ENCODE measurements at regions not wholly inside any gene's neighbourhood (a gene's known extent, or its start where the extent isn't known, plus 50 kb on each side); places are given as distances from the start of the nearest gene placed in this dataset.
"Not testable (repeated sequence)": the region's sequence is repeated elsewhere in the genome, so short reads cannot be mapped to it uniquely, and the experiment has no call there.

DNA sequence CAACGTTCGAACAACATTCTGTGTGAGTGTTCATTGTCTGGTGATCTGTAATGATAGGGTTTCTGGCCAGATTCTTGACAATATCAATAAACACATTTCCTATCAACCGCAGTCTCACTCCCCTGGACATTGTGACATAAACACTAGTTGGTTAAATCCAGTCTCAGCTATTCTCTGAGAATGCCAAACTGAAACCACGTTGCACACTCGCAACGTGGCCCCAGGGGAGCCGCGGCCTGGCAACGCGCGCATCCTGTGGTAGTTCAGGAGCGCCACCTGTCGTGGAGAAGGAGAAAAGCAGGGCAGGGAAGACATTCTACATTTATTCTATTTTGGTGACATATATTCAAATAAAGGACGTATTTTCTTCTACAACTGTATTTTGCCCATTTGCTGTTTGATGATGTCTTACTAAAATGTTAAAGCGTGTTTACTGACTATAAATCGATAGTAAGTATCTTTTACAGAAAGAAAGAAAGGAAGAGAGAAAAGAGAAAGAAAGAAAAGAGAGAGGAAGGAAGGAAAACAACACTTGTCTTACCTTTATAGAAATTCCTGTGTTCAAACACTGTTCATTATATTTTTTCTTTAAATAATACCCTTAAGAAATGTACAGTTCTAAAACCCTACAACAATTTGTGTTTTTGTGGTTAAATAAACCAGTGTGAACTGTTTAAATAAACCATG is 738.3 kb upstream of the FRG1 start:
- Mint-ChIP-seq H3K9me3 (peaks cover 3% of the 10 kb centered on the region), H3K27me3 (no peaks in the 10 kb centered on the region), H3K4me3 (peak overlapping the region; percentile 60), H3K4me1 (ENCODE audit: low read depth in 2 of 2) (peaks cover 6 to 10% of the 10 kb centered on the region in 2 donors), H3K36me3 (no peaks in the 10 kb centered on the region), H3K27ac (no peak overlapping the region)
- DNase-seq (ENCODE audit: low spot score) = no peak
- ATAC-seq = peak in 1 of 2 donors; percentile 48

GRCh38 chr4:189202869-189203271 is 737.8 kb upstream of the FRG1 start:
- H3K27ac Mint-ChIP-seq = no peak overlapping the region
- H3K27me3 Mint-ChIP-seq = no peaks in the 10 kb centered on the region
- H3K4me3 Mint-ChIP-seq = no peak overlapping the region
- DNase-seq (ENCODE audit: low spot score) = no peak
- no peak for ATAC-seq
- H3K4me1 Mint-ChIP-seq (ENCODE audit: low read depth in 2 of 2) = peaks cover 6 to 10% of the 10 kb centered on the region in 2 donors
- peaks cover 6% of the 10 kb centered on the region for H3K9me3 Mint-ChIP-seq
- no peaks in the 10 kb centered on the region for H3K36me3 Mint-ChIP-seq

GRCh38 chr4:189204616-189205015 is 736.1 kb upstream of the FRG1 start:
- Mint-ChIP-seq H3K4me3 (no peak overlapping the region), H3K36me3 (no peaks in the 10 kb centered on the region), H3K27ac (no peak overlapping the region), H3K4me1 (ENCODE audit: low read depth in 2 of 2) (peaks cover 6 to 10% of the 10 kb centered on the region in 2 donors), H3K9me3 (peaks cover 3% of the 10 kb centered on the region), H3K27me3 (no peaks in the 10 kb centered on the region)
- ATAC-seq (no peak), DNase-seq (ENCODE audit: low spot score) (no peak)

GRCh38 chr4:189206953-189207352 is 733.7 kb upstream of the FRG1 start:
- H3K4me1 Mint-ChIP-seq (ENCODE audit: low read depth in 2 of 2) = peaks cover 6 to 10% of the 10 kb centered on the region in 2 donors

DNA sequence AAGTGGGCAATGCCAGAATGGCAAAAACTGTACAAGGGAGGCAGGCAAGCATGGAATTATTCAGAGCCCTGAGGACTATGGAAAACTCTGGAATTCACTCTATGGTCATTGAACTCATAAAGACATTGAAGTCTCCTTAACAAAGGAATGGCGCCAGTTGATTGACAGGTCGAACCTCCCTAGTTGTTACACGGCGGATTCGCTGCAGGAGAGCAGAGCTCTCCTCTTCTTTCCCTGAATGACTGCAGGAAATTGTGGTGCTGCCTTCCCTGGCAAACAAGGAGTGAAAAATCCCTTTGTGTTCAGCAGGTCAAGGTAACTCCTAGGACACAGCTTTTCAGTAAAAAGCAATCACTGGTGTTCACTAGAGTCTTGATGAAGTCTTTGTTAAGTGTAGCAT is 732.8 kb upstream of the FRG1 start:
- Mint-ChIP-seq H3K27ac (no peak overlapping the region), H3K27me3 (no peaks in the 10 kb centered on the region), H3K4me1 (ENCODE audit: low read depth in 2 of 2) (peaks cover 0 to 5% of the 10 kb centered on the region in 2 donors), H3K9me3 (peaks cover 9% of the 10 kb centered on the region), H3K4me3 (no peak overlapping the region), H3K36me3 (peaks cover 6% of the 10 kb centered on the region)
- ATAC-seq (no peak), DNase-seq (ENCODE audit: low spot score) (no peak)

More at GRCh38 chr4:189206953-189207352, 733.7 kb upstream of the FRG1 start:
- Mint-ChIP-seq H3K9me3 (peaks cover 9% of the 10 kb centered on the region), H3K4me3 (no peak overlapping the region), H3K27ac (no peak overlapping the region), H3K27me3 (no peaks in the 10 kb centered on the region), H3K36me3 (peaks cover 6% of the 10 kb centered on the region)
- ATAC-seq (no peak), DNase-seq (ENCODE audit: low spot score) (no peak)

GRCh38 chr4:189215574-189215973 is 725.1 kb upstream of the FRG1 start:
- peaks cover 12% of the 10 kb centered on the region for H3K9me3 Mint-ChIP-seq
- H3K4me3 Mint-ChIP-seq = no peak overlapping the region
- H3K4me1 Mint-ChIP-seq (ENCODE audit: low read depth in 2 of 2) = no peaks in the 10 kb centered on the region
- H3K27ac Mint-ChIP-seq = no peak overlapping the region
- no peak for DNase-seq (ENCODE audit: low spot score)
- H3K27me3 Mint-ChIP-seq = no peaks in the 10 kb centered on the region
- peaks cover 6% of the 10 kb centered on the region for H3K36me3 Mint-ChIP-seq
- no peak for ATAC-seq

DNA sequence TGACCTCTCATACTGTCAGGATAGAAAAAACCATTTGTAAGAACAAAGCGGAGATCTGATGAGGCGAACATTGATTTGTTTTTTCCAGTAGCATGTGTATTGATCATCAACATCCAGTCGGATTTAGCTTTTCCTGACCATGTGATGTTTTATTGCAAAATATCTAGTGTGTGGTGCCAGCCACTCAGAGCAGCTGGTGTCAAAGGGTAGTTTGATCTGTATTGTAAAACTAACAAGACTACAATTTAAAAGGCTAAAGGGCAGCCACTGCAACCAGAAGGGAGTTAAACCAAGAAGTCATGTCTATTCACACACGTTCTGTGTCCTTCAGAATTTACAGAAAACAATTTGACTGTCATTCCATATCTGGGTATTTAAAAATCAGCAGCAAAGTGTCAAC is 719.0 kb upstream of the FRG1 start:
- Mint-ChIP-seq H3K4me3 (no peak overlapping the region), H3K27me3 (no peaks in the 10 kb centered on the region)

GRCh38 chr4:189228726-189229125 is 711.9 kb upstream of the FRG1 start:
- Mint-ChIP-seq H3K27me3 (no peaks in the 10 kb centered on the region), H3K4me3 (no peak overlapping the region), H3K36me3 (no peaks in the 10 kb centered on the region), H3K9me3 (peaks cover 9% of the 10 kb centered on the region), H3K4me1 (ENCODE audit: low read depth in 2 of 2) (no peaks in the 10 kb centered on the region), H3K27ac (no peak overlapping the region)
- ATAC-seq (no peak), DNase-seq (ENCODE audit: low spot score) (no peak)

More for the DNA sequence above, 719.0 kb upstream of the FRG1 start:
- DNase-seq (ENCODE audit: low spot score) (no peak), ATAC-seq (no peak)
- Mint-ChIP-seq H3K36me3 (no peaks in the 10 kb centered on the region), H3K4me1 (ENCODE audit: low read depth in 2 of 2) (no peaks in the 10 kb centered on the region), H3K9me3 (peaks cover 3% of the 10 kb centered on the region), H3K27ac (no peak overlapping the region)

- H3K9me3 Mint-ChIP-seq = peaks cover 12% of the 10 kb centered on the region
- H3K27ac Mint-ChIP-seq = no peak overlapping the region
- no peak for ATAC-seq
- no peak for DNase-seq (ENCODE audit: low spot score)
- no peaks in the 10 kb centered on the region for H3K4me1 Mint-ChIP-seq (ENCODE audit: low read depth in 2 of 2)
- H3K36me3 Mint-ChIP-seq = no peaks in the 10 kb centered on the region
- no peak overlapping the region for H3K4me3 Mint-ChIP-seq
- H3K27me3 Mint-ChIP-seq = no peaks in the 10 kb centered on the region
Observed at GRCh38 chr4:189232274-189232673, 708.4 kb upstream of the FRG1 start.

- H3K4me3 Mint-ChIP-seq; H3K36me3 Mint-ChIP-seq; DNase-seq (ENCODE audit: low spot score); H3K27ac Mint-ChIP-seq; ATAC-seq; H3K4me1 Mint-ChIP-seq (ENCODE audit: low read depth in 2 of 2); H3K27me3 Mint-ChIP-seq: not testable (repeated sequence)
- H3K9me3 Mint-ChIP-seq = peaks cover 12% of the 10 kb centered on the region
Observed at GRCh38 chr4:189233754-189234153, 706.9 kb upstream of the FRG1 start.

DNA sequence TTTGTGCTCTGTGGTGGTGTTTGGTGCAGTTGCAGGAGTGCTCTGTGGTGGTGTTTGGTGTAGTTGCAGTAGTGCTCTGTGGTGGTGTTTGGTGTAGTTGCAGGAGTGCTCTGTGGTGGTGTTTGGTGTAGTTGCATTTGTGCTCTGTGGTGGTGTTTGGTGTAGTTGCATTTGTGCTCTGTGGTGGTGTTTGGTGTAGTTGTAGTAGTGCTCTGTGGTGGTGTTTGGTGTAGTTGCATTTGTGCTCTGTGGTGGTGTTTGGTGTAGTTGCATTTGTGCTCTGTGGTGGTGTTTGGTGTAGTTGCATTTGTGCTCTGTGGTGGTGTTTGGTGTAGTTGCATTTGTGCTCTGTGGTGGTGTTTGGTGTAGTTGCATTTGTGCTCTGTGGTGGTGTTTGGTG is 705.7 kb upstream of the FRG1 start:
- not testable (repeated sequence) for H3K4me1 Mint-ChIP-seq (ENCODE audit: low read depth in 2 of 2); H3K27me3 Mint-ChIP-seq; DNase-seq (ENCODE audit: low spot score); H3K27ac Mint-ChIP-seq; H3K36me3 Mint-ChIP-seq; ATAC-seq; H3K4me3 Mint-ChIP-seq
- H3K9me3 Mint-ChIP-seq = peaks cover 11% of the 10 kb centered on the region

- Mint-ChIP-seq H3K27me3 (no peaks in the 10 kb centered on the region), H3K4me3 (no peak overlapping the region), H3K36me3 (no peaks in the 10 kb centered on the region), H3K4me1 (ENCODE audit: low read depth in 2 of 2) (no peaks in the 10 kb centered on the region), H3K9me3 (peaks cover 11% of the 10 kb centered on the region), H3K27ac (no peak overlapping the region)
- DNase-seq (ENCODE audit: low spot score) = no peak
- no peak for ATAC-seq
Observed at GRCh38 chr4:189235599-189235998, 705.1 kb upstream of the FRG1 start.

- H3K36me3 Mint-ChIP-seq; ATAC-seq; H3K4me1 Mint-ChIP-seq (ENCODE audit: low read depth in 2 of 2); H3K27me3 Mint-ChIP-seq; DNase-seq (ENCODE audit: low spot score); H3K4me3 Mint-ChIP-seq; H3K27ac Mint-ChIP-seq: not testable (repeated sequence)
- peaks cover 11% of the 10 kb centered on the region for H3K9me3 Mint-ChIP-seq
Observed at GRCh38 chr4:189236321-189236720, 704.4 kb upstream of the FRG1 start.

GRCh38 chr4:189237340-189237739 is 703.3 kb upstream of the FRG1 start:
- H3K9me3 Mint-ChIP-seq = peaks cover 11% of the 10 kb centered on the region
- ATAC-seq (peak in 1 of 2 donors; percentile 13), DNase-seq (ENCODE audit: low spot score) (no peak)
- H3K4me3 Mint-ChIP-seq = no peak overlapping the region
- no peak overlapping the region for H3K27ac Mint-ChIP-seq
- no peaks in the 10 kb centered on the region for H3K27me3 Mint-ChIP-seq
- H3K4me1 Mint-ChIP-seq (ENCODE audit: low read depth in 2 of 2) = no peaks in the 10 kb centered on the region
- no peaks in the 10 kb centered on the region for H3K36me3 Mint-ChIP-seq

DNA sequence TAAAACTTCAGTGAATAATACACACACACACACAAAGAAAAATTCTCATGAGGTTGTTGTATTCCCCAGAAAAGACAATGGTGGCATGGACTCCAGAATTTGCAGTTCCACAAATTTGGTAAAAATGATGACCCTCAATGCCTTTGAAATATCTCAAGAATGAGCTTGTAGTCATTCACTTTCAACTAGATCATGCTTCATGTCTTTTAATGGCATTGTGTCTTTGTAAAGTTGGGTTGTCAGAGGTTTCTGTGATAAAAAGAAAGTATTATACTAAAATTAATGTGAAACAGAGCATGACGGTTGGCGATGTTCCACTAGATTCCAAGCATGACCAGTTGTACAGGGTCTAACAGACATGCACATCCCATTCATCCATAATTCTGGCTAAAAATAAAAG is 685.0 kb upstream of the FRG1 start:
- Mint-ChIP-seq H3K4me3 (no peak overlapping the region), H3K27me3 (no peaks in the 10 kb centered on the region)

More for the DNA sequence above, 685.0 kb upstream of the FRG1 start:
- Mint-ChIP-seq H3K9me3 (peaks cover 16% of the 10 kb centered on the region), H3K27ac (no peak overlapping the region), H3K36me3 (no peaks in the 10 kb centered on the region), H3K4me1 (ENCODE audit: low read depth in 2 of 2) (no peaks in the 10 kb centered on the region)
- DNase-seq (ENCODE audit: low spot score) = no peak
- no peak for ATAC-seq

Data from natural killer cell treated with Interleukin-12 subunit alpha and Interleukin-12 subunit beta and Interleukin-15 and Interleukin-18, amount 100 ng/mL, for 72 hours (primary cell).